ENCODE measurements at regions not wholly inside any gene's neighbourhood (a gene's known extent, or its start where the extent isn't known, plus 50 kb on each side); places are given as distances from the start of the nearest gene placed in this dataset.

GRCh38 chr6:56407883-56408410 lies 160.6 kb upstream of the COL21A1 start:
- no peak for DNase-seq

GRCh38 chr6:56406276-56407269 lies 159.2 kb upstream of the COL21A1 start:
- no peak for DNase-seq

GRCh38 chr6:56404599-56404998 lies 157.2 kb upstream of the COL21A1 start:
- no peak for DNase-seq

GRCh38 chr6:56403745-56404144 lies 156.4 kb upstream of the COL21A1 start:
- DNase-seq, result no peak

- no peak for DNase-seq
These were observed 154.2 kb upstream of the COL21A1 start for GRCh38 chr6:56401477-56402070.

GRCh38 chr6:56400273-56400672 lies 152.9 kb upstream of the COL21A1 start:
- no peak for DNase-seq

- no peak for DNase-seq
These were observed 152.4 kb upstream of the COL21A1 start for GRCh38 chr6:56399672-56400263.

GRCh38 chr6:56399250-56399671 lies 151.9 kb upstream of the COL21A1 start:
- DNase-seq, result no peak

- no peak for DNase-seq
These were observed 149.1 kb upstream of the COL21A1 start for GRCh38 chr6:56396435-56396834.

GRCh38 chr6:56393615-56394612 lies 146.5 kb upstream of the COL21A1 start:
- DNase-seq, result no peak

GRCh38 chr6:56388415-56388755 lies 141.0 kb upstream of the COL21A1 start:
- DNase-seq, result no peak

- DNase-seq, result no peak
These were observed 140.4 kb upstream of the COL21A1 start for GRCh38 chr6:56387621-56388414.

- no peak for DNase-seq
These were observed 139.3 kb upstream of the COL21A1 start for GRCh38 chr6:56386717-56387116.

GRCh38 chr6:56385981-56386593 lies 138.7 kb upstream of the COL21A1 start:
- no peak for DNase-seq

- DNase-seq, result no peak
These were observed 135.8 kb upstream of the COL21A1 start for GRCh38 chr6:56383160-56383559.

- DNase-seq, result no peak
These were observed 135.1 kb upstream of the COL21A1 start for GRCh38 chr6:56382416-56382940.

GRCh38 chr6:56381801-56382251 lies 134.4 kb upstream of the COL21A1 start:
- DNase-seq, result no peak

GRCh38 chr6:56380476-56380875 lies 133.1 kb upstream of the COL21A1 start:
- no peak for DNase-seq

GRCh38 chr6:56378966-56379585 lies 131.7 kb upstream of the COL21A1 start:
- no peak for DNase-seq

GRCh38 chr6:56378507-56378906 lies 131.1 kb upstream of the COL21A1 start:
- DNase-seq, result no peak

All from activated CD4-positive, alpha-beta T cell treated with anti-CD3 and anti-CD28 coated beads, Interleukin-10, Interleukin-2, amounts not matched to agents 100 ng/mL and 50 ng/mL, durations not matched to agents 16 hours and 8 hours (primary cell).